Right lobe of liver (tissue), 4 donors: ENCODE measurements at regions not wholly inside any gene's neighbourhood (a gene's known extent, or its start where the extent isn't known, plus 50 kb on each side); places are given as distances from the start of the nearest gene placed in this dataset.

Source experiments
- CTCF ChIP-seq, 4 donors: fragments of 200-600 bp in 3 of 4; fragments of 450-650 bp in 1 of 4; IDR thresholded peaks; one replicate each; pipeline versions ENCODE4 v1.5.1 to v1.8.0; 2016 to 2022; ENCODE audit warnings: antibody characterized with exemption in 4 of 4, mild to moderate bottlenecking in 2 of 4
- POLR2A ChIP-seq: fragments of 450-650 bp; IDR thresholded peaks from one replicate; pipeline ENCODE4 v1.6.1; 2017; ENCODE audit warnings: antibody characterized with exemption, mild to moderate bottlenecking
- donor health status: DM: no; HTN: no; CAD: no.
- donor health status: DM: no; HTN: no; CAD: no.
- donor health status: DM: no; HTN: yes; CAD: no.

GRCh38 chr2:188820576-188820975 is 153.6 kb upstream of the COL3A1 start:
- TF ChIP-seq CTCF (IDR thresholded peaks at IDR 0.05): no peak
- TF ChIP-seq POLR2A: no peak
